ENCODE measurements at regions not wholly inside any gene's neighbourhood (a gene's known extent, or its start where the extent isn't known, plus 50 kb on each side); places are given as distances from the start of the nearest gene placed in this dataset.

GRCh38 chr2:34979148-34979547 lies 1376.4 kb upstream of the CRIM1 start:
- DNase-seq, result no peak
- TF ChIP-seq POLR2A (IDR thresholded peaks at IDR 0.05), result no peak
- TF ChIP-seq, protein P1, sequence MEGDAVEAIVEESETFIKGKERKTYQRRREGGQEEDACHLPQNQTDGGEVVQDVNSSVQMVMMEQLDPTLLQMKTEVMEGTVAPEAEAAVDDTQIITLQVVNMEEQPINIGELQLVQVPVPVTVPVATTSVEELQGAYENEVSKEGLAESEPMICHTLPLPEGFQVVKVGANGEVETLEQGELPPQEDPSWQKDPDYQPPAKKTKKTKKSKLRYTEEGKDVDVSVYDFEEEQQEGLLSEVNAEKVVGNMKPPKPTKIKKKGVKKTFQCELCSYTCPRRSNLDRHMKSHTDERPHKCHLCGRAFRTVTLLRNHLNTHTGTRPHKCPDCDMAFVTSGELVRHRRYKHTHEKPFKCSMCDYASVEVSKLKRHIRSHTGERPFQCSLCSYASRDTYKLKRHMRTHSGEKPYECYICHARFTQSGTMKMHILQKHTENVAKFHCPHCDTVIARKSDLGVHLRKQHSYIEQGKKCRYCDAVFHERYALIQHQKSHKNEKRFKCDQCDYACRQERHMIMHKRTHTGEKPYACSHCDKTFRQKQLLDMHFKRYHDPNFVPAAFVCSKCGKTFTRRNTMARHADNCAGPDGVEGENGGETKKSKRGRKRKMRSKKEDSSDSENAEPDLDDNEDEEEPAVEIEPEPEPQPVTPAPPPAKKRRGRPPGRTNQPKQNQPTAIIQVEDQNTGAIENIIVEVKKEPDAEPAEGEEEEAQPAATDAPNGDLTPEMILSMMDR (IDR thresholded peaks at IDR 0.05), result no peak
- no peak overlapping the region for H3K27ac ChIP-seq
- H3K27me3 ChIP-seq, result no peaks in the 10 kb centered on the region
- intact Hi-C loops (cut with DNase I), result no loop called here
- WGBS, 2 donors, result 74 to 87% methylated on average over 8 of the region's 8 CpGs
- H3K4me3 ChIP-seq, result no peak overlapping the region
- H3K4me1 ChIP-seq, result no peaks in the 10 kb centered on the region
- H3K36me3 ChIP-seq, result no peaks in the 10 kb centered on the region
- no peaks in the 10 kb centered on the region for H3K9me3 ChIP-seq

GRCh38 chr2:34961822-34962221 lies 1362.7 kb upstream of the FAM98A start:
- whole genome bisulfite sequencing, 2 donors, result 90 to 92% methylated on average over 3 of the region's 3 CpGs
- Histone ChIP-seq H3K27me3 (no peaks in the 10 kb centered on the region), H3K9me3 (no peaks in the 10 kb centered on the region), H3K4me3 (no peak overlapping the region), H3K36me3 (no peaks in the 10 kb centered on the region), H3K4me1 (no peaks in the 10 kb centered on the region), H3K27ac (no peak overlapping the region)
- TF ChIP-seq POLR2A (IDR thresholded peaks at IDR 0.05), result no peak
- TF ChIP-seq, protein P1 (IDR thresholded peaks at IDR 0.05), result no peak
- intact Hi-C loops (cut with DNase I), result no loop called here
- DNase-seq, result no peak

GRCh38 chr2:34954758-34955157 lies 1355.7 kb upstream of the FAM98A start:
- Histone ChIP-seq H3K9me3 (no peaks in the 10 kb centered on the region), H3K27me3 (no peaks in the 10 kb centered on the region), H3K36me3 (no peaks in the 10 kb centered on the region), H3K27ac (no peak overlapping the region), H3K4me3 (no peak overlapping the region), H3K4me1 (no peaks in the 10 kb centered on the region)
- no peak for TF ChIP-seq POLR2A (IDR thresholded peaks at IDR 0.05)
- no peak for DNase-seq
- intact Hi-C loops (cut with DNase I), result no loop called here

DNA sequence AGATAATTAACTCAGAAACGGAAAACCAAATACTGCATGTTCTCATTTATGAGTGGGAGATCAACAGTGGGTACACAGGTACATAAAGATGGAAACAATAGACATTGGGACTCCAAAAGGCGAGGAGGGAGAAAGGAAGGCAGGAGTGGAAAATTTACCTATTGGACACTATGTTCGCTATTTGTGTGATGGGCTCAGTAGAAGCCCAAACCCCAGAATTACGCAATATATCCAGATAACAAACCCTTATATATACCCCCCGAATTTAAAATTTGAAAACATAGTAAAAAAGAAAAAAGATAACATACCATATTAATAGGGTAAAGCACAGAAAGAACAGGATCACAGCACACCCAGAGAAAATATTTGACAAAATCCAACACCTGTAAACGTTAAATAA lies 1351.7 kb upstream of the FAM98A start:
- intact Hi-C loops (cut with DNase I), result no loop called here
- 69 to 70% methylated on average over 6 of the region's 6 CpGs for WGBS, 2 donors

GRCh38 chr2:34949316-34949715 lies 1350.2 kb upstream of the FAM98A start:
- TF ChIP-seq POLR2A (IDR thresholded peaks at IDR 0.05), result no peak
- TF ChIP-seq, protein P1 (IDR thresholded peaks at IDR 0.05), result no peak
- no peak overlapping the region for H3K27ac ChIP-seq
- intact Hi-C loops (cut with DNase I), result no loop called here
- no peaks in the 10 kb centered on the region for H3K9me3 ChIP-seq
- H3K4me1 ChIP-seq, result no peaks in the 10 kb centered on the region
- no peak overlapping the region for H3K4me3 ChIP-seq
- H3K36me3 ChIP-seq, result no peaks in the 10 kb centered on the region
- WGBS, 2 donors, result 69 to 76% methylated on average over 1 of the region's 1 CpG
- no peaks in the 10 kb centered on the region for H3K27me3 ChIP-seq
- DNase-seq, result no peak

More for the DNA sequence above, 1351.7 kb upstream of the FAM98A start:
- no peak for DNase-seq
- no peak for TF ChIP-seq POLR2A (IDR thresholded peaks at IDR 0.05)
- TF ChIP-seq, protein P1 (IDR thresholded peaks at IDR 0.05), result no peak
- Histone ChIP-seq H3K4me3 (no peak overlapping the region), H3K27me3 (no peaks in the 10 kb centered on the region), H3K4me1 (no peaks in the 10 kb centered on the region), H3K36me3 (no peaks in the 10 kb centered on the region), H3K27ac (no peak overlapping the region), H3K9me3 (no peaks in the 10 kb centered on the region)

DNA sequence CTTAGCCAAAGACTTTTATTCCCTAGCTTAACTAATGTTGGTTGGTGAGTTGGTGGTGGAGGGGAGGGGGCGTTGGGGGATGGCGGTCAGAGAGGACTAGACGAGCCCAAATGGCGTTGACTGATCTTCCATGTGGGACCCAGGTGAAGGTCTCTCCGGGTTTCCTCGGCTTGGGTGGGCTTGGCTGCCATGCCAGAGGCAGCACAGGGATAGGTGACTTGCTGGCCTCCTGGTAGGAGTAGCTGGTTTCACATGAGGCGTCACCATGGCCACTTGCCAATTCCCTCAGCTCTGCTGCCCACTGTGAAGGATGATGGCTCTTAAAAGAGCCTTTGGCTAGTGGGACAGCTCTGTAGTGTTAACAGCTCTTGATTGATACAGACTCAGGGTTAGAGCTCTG lies 1337.0 kb upstream of the FAM98A start:
- WGBS, 2 donors, result 79 to 90% methylated on average over 2 to 7 of the region's 7 CpGs
- H3K4me3 ChIP-seq, result no peak overlapping the region
- H3K27me3 ChIP-seq, result no peaks in the 10 kb centered on the region
- intact Hi-C loops (cut with DNase I), result no loop called here
- no peaks in the 10 kb centered on the region for H3K4me1 ChIP-seq
- H3K9me3 ChIP-seq, result no peaks in the 10 kb centered on the region
- no peaks in the 10 kb centered on the region for H3K36me3 ChIP-seq
- no peak overlapping the region for H3K27ac ChIP-seq
- no peak for DNase-seq
- TF ChIP-seq POLR2A (IDR thresholded peaks at IDR 0.05), result no peak
- TF ChIP-seq, protein P1 (IDR thresholded peaks at IDR 0.05), result no peak
